Lower lobe of right lung (tissue), 2 donors: ENCODE measurements at regions not wholly inside any gene's neighbourhood (a gene's known extent, or its start where the extent isn't known, plus 50 kb on each side); places are given as distances from the start of the nearest gene placed in this dataset.

ENCODE experiments used
- ATAC-seq, 2 donors: fragments of 200-7000 bp; cut with Tn5 transposase; one replicate each; pipeline ENCODE4 v1.9.1; 2020 to 2022; ENCODE audit warnings: mild to moderate bottlenecking in 2 of 2, moderate library complexity in 2 of 2
- DNase-seq: peaks from one replicate; pipeline ENCODE4 v3.0.0-alpha.2; 2020
- H3K27ac ChIP-seq: fragments of 200-600 bp; one replicate; pipeline ENCODE4 v1.8.0; 2022
- H3K27me3 ChIP-seq: fragments of 200-600 bp; one replicate; pipeline ENCODE4 v1.8.0; 2022; ENCODE audit warnings: low read depth
- H3K36me3 ChIP-seq: fragments of 200-600 bp; one replicate; pipeline ENCODE4 v1.8.0; 2022; ENCODE audit warnings: mild to moderate bottlenecking
- H3K4me1 ChIP-seq: fragments of 200-600 bp; one replicate; pipeline ENCODE4 v1.8.0; 2022
- H3K4me3 ChIP-seq: fragments of 200-600 bp; one replicate; pipeline ENCODE4 v1.8.0; 2022; ENCODE audit warnings: mild to moderate bottlenecking
- H3K9me3 ChIP-seq: fragments of 200-600 bp; one replicate; pipeline ENCODE4 v1.8.0; 2022
- CTCF ChIP-seq: fragments of 200-600 bp; IDR thresholded peaks from one replicate; pipeline ENCODE4 v1.8.0; 2022; ENCODE audit warnings: antibody characterized with exemption, mild to moderate bottlenecking
- intact Hi-C: fragments of 100-400 bp; cut with DNase I; formaldehyde crosslinking; loops from one replicate; pipeline ENCODE4 v1.11.0; 2022
- donor health status: DM: no; HTN: yes; CAD: no; lungs with severe emphysema.

- no peak for TF ChIP-seq CTCF
- ATAC-seq (no peak), DNase-seq (no peak)
- Histone ChIP-seq H3K36me3 (no peaks in the 10 kb centered on the region), H3K4me3 (no peak overlapping the region), H3K4me1 (no peaks in the 10 kb centered on the region), H3K9me3 (peaks cover 4% of the 10 kb centered on the region), H3K27me3 (no peaks in the 10 kb centered on the region), H3K27ac (no peak overlapping the region)
- intact Hi-C loops, result no loop called here
These were observed 523.1 kb downstream of the XIRP2 start for GRCh38 chr2:167411367-167411766.

GRCh38 chr2:167406558-167406957, 518.3 kb downstream of the XIRP2 start:
- Histone ChIP-seq H3K4me3 (no peak overlapping the region), H3K27me3 (no peaks in the 10 kb centered on the region), H3K27ac (no peak overlapping the region), H3K4me1 (no peaks in the 10 kb centered on the region), H3K36me3 (no peaks in the 10 kb centered on the region), H3K9me3 (no peaks in the 10 kb centered on the region)
- DNase-seq (no peak), ATAC-seq (no peak)
- intact Hi-C loops, result no loop called here
- no peak for TF ChIP-seq CTCF

GRCh38 chr2:167404627-167405284, 516.5 kb downstream of the XIRP2 start:
- Histone ChIP-seq H3K4me1 (no peaks in the 10 kb centered on the region), H3K27me3 (no peaks in the 10 kb centered on the region), H3K4me3 (no peak overlapping the region), H3K27ac (no peak overlapping the region), H3K9me3 (no peaks in the 10 kb centered on the region), H3K36me3 (no peaks in the 10 kb centered on the region)
- no peak for DNase-seq
- intact Hi-C loops, result no loop called here
- no peak for TF ChIP-seq CTCF
- no peak for ATAC-seq

- Histone ChIP-seq H3K36me3 (no peaks in the 10 kb centered on the region), H3K27ac (no peak overlapping the region), H3K4me1 (no peaks in the 10 kb centered on the region), H3K4me3 (no peak overlapping the region), H3K27me3 (no peaks in the 10 kb centered on the region), H3K9me3 (no peaks in the 10 kb centered on the region)
- TF ChIP-seq CTCF, result no peak
- intact Hi-C loops, result no loop called here
- ATAC-seq (no peak), DNase-seq (no peak)
These were observed 513.0 kb downstream of the XIRP2 start for GRCh38 chr2:167401309-167401708.

GRCh38 chr2:167400546-167400945, 512.3 kb downstream of the XIRP2 start:
- H3K36me3 ChIP-seq, result no peaks in the 10 kb centered on the region
- H3K4me1 ChIP-seq, result no peaks in the 10 kb centered on the region
- no peak overlapping the region for H3K4me3 ChIP-seq
- DNase-seq (no peak), ATAC-seq (no peak)
- H3K27ac ChIP-seq, result no peak overlapping the region
- no peaks in the 10 kb centered on the region for H3K27me3 ChIP-seq
- intact Hi-C loops, result no loop called here
- H3K9me3 ChIP-seq, result no peaks in the 10 kb centered on the region
- TF ChIP-seq CTCF, result no peak
